Trophoblast cell (in vitro differentiated cells and primary cell): ENCODE measurements at regions not wholly inside any gene's neighbourhood (a gene's known extent, or its start where the extent isn't known, plus 50 kb on each side); places are given as distances from the start of the nearest gene placed in this dataset.

Experiments used
- DNase-seq, 2 donors: peaks; one replicate each; pipeline ENCODE4 v3.0.0-alpha.2; 2016
- H2AFZ ChIP-seq: 2 replicates; pipeline ENCODE4 v1.6.1; 2013; ENCODE audit warnings: low read length, moderate library complexity, mild to moderate bottlenecking; ENCODE audit not compliant: insufficient read depth, poor library complexity
- H2AK5ac ChIP-seq: 2 replicates; pipeline ENCODE4 v1.6.1; 2013; ENCODE audit warnings: mild to moderate bottlenecking, low read length
- H2BK120ac ChIP-seq: 2 replicates; pipeline ENCODE4 v1.6.1; 2013; ENCODE audit warnings: low read length, mild to moderate bottlenecking, moderate library complexity; ENCODE audit not compliant: insufficient read depth, poor library complexity
- H2BK12ac ChIP-seq: 2 replicates; pipeline ENCODE4 v1.6.1; 2013; ENCODE audit warnings: mild to moderate bottlenecking, low read length, moderate library complexity
- H2BK5ac ChIP-seq: 2 replicates; pipeline ENCODE4 v1.6.1; 2013; ENCODE audit warnings: low read length, low read depth, moderate library complexity, mild to moderate bottlenecking; ENCODE audit not compliant: poor library complexity
- H3K14ac ChIP-seq: 2 replicates; pipeline ENCODE4 v1.6.1; 2013; ENCODE audit warnings: mild to moderate bottlenecking, low read length
- H3K18ac ChIP-seq: 2 replicates; pipeline ENCODE4 v1.6.1; 2013; ENCODE audit warnings: mild to moderate bottlenecking, low read length
- H3K23ac ChIP-seq: 2 replicates; pipeline ENCODE4 v1.6.1; 2013; ENCODE audit warnings: low read length
- H3K27ac ChIP-seq: 2 replicates; pipeline ENCODE4 v1.5.1; 2013; ENCODE audit warnings: low read depth, mild to moderate bottlenecking, inconsistent platforms, low read length, moderate library complexity
- H3K27me3 ChIP-seq: 2 replicates; pipeline ENCODE4 v1.6.1; 2013; ENCODE audit warnings: inconsistent platforms, mild to moderate bottlenecking, low read length, moderate library complexity; ENCODE audit not compliant: insufficient read depth
- H3K36me3 ChIP-seq, 2 experiments: 1 replicate in 1 of 2; 2 replicates in 1 of 2; pipeline ENCODE4 v1.6.1; 2013; ENCODE audit warnings: low read length in 2 of 2, mild to moderate bottlenecking in 2 of 2, moderate library complexity in 1 of 2; ENCODE audit not compliant: insufficient read depth in 2 of 2, control insufficient read depth in 1 of 2
- H3K4ac ChIP-seq: 2 replicates; pipeline ENCODE4 v1.6.1; 2013; ENCODE audit warnings: low read depth, mild to moderate bottlenecking, low read length, moderate library complexity
- H3K4me1 ChIP-seq, 2 experiments: 1 replicate in 1 of 2; 2 replicates in 1 of 2; pipeline ENCODE4 v1.6.1; 2013; ENCODE audit warnings: low read length in 2 of 2, mild to moderate bottlenecking in 2 of 2, moderate library complexity in 1 of 2; ENCODE audit not compliant: insufficient read depth in 2 of 2, control insufficient read depth in 1 of 2
- H3K4me2 ChIP-seq: 2 replicates; pipeline ENCODE4 v1.6.1; 2013; ENCODE audit warnings: inconsistent platforms, mild to moderate bottlenecking, low read length, moderate library complexity
- H3K4me3 ChIP-seq: 2 replicates; pipeline ENCODE4 v1.5.1; 2013; ENCODE audit warnings: mild to moderate bottlenecking, low read depth, low read length, inconsistent platforms
- H3K79me1 ChIP-seq: one replicate; pipeline ENCODE4 v1.6.1; 2013; ENCODE audit warnings: low read length
- H3K79me2 ChIP-seq: 2 replicates; pipeline ENCODE4 v1.6.1; 2013; ENCODE audit warnings: low read length, mild to moderate bottlenecking; ENCODE audit not compliant: control insufficient read depth, insufficient read depth, poor library complexity
- H3K9ac ChIP-seq: 2 replicates; pipeline ENCODE4 v1.6.1; 2013; ENCODE audit warnings: mild to moderate bottlenecking, low read length
- H3K9me3 ChIP-seq: 2 replicates; pipeline ENCODE4 v1.6.1; 2013; ENCODE audit warnings: low read depth, mild to moderate bottlenecking, control low read depth, inconsistent platforms, low read length; ENCODE audit not compliant: insufficient read depth
- H4K12ac ChIP-seq: 2 replicates; pipeline ENCODE4 v1.6.1; 2013; ENCODE audit warnings: low read depth, mild to moderate bottlenecking, low read length, moderate library complexity
- H4K8ac ChIP-seq: 2 replicates; pipeline ENCODE4 v1.6.1; 2013; ENCODE audit warnings: low read depth, mild to moderate bottlenecking, low read length, moderate library complexity
- H4K91ac ChIP-seq: one replicate; pipeline ENCODE4 v1.6.1; 2013; ENCODE audit warnings: low read depth, mild to moderate bottlenecking, low read length, moderate library complexity
- WGBS: extraction: QIAGEN DNeasy Blood & Tissue Kit; methylation state at CpG from one replicate; pipeline ENCODE4 v1.1.7; 2013; ENCODE audit warnings: missing lambda C conversion rate; ENCODE audit not compliant: insufficient read length, insufficient coverage; ENCODE audit errors: extremely low coverage; 5-methylcytosine and 5-hydroxymethylcytosine counted together

DNA sequence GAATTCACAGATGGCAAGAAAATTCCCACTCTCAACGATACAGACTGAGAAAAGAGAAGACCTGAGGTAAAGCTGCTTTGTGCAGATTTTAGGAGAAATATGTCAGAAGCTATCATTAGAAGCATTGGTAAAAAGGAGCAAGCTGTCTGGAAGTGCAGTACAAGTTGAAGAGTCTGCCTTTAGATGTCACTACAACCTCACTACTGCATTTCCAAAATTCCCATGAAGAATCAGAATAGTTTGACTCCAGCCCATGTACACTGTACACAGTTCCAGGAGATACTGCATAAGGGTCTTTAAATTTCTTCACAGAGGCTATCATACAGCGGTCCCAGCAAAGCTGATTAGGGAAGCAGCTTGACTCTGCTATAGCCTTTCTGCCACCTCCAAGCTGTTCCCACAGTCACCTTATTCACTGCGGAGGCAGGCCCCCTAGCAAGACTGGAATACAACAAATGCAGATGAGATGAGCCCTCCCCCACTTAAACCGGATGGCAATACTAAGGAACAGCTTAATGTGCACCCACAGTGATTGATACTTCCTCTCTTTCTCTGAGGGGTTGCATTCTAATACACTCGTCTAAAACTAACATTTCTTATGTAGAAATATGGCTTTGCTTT is 527.4 kb downstream of the TMEM182 start:
- H3K4me1 ChIP-seq, result no peaks in the 10 kb centered on the region
- H3K79me2 ChIP-seq, result no peaks in the 10 kb centered on the region
- no peak overlapping the region for H3K4me2 ChIP-seq
- no peaks in the 10 kb centered on the region for H3K79me1 ChIP-seq
- H3K9me3 ChIP-seq, result no peaks in the 10 kb centered on the region
- H3K18ac ChIP-seq, result no peak overlapping the region
- H2BK5ac ChIP-seq, result no peak overlapping the region
- no peak overlapping the region for H4K91ac ChIP-seq
- H2AFZ ChIP-seq, result no peak overlapping the region
- H3K9ac ChIP-seq, result no peak overlapping the region
- no peak overlapping the region for H3K23ac ChIP-seq
- H2AK5ac ChIP-seq, result no peak overlapping the region
- H3K4ac ChIP-seq, result no peak overlapping the region
- H4K8ac ChIP-seq, result no peak overlapping the region
- H3K27me3 ChIP-seq, result no peaks in the 10 kb centered on the region
- H2BK120ac ChIP-seq, result no peak overlapping the region
- no peak overlapping the region for H2BK12ac ChIP-seq
- no peaks in the 10 kb centered on the region for H3K36me3 ChIP-seq
- WGBS, result no CpG with 5 or more reads among the region's 5 CpGs
- DNase-seq, result no peak
- H4K12ac ChIP-seq, result no peak overlapping the region
- no peak overlapping the region for H3K27ac ChIP-seq
- no peak overlapping the region for H3K4me3 ChIP-seq
- no peak overlapping the region for H3K14ac ChIP-seq

DNA sequence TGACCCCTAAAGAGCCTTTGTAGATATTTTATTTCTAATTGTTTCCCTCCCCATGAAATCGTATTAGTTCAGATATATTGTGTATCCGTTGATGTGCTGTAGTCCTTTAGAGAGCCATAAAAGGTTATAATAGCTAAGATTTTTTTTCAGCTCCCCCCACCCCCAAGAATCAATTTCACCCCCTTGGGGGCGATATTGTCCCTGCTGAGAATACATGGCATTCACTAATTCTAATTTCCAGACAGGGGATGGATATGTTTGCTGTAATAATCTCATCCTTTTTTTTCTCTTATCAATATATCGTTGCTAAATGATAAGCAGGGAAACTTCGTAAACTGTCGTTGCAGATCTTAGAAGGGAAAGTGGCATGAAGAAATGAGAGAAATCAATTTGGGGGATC is 530.7 kb downstream of the TMEM182 start:
- H2AK5ac ChIP-seq, result no peak overlapping the region
- no peak overlapping the region for H3K27ac ChIP-seq
- no peak for DNase-seq
- no peaks in the 10 kb centered on the region for H3K79me2 ChIP-seq
- H3K18ac ChIP-seq, result no peak overlapping the region
- no peak overlapping the region for H2BK5ac ChIP-seq
- H2BK12ac ChIP-seq, result no peak overlapping the region
- H3K9ac ChIP-seq, result no peak overlapping the region
- WGBS, result no CpG with 5 or more reads among the region's 6 CpGs
- no peaks in the 10 kb centered on the region for H3K79me1 ChIP-seq
- no peak overlapping the region for H4K12ac ChIP-seq
- H3K36me3 ChIP-seq, result no peaks in the 10 kb centered on the region
- no peaks in the 10 kb centered on the region for H3K4me1 ChIP-seq
- no peak overlapping the region for H4K91ac ChIP-seq
- H3K23ac ChIP-seq, result no peak overlapping the region
- H4K8ac ChIP-seq, result no peak overlapping the region
- no peak overlapping the region for H3K14ac ChIP-seq
- H3K4me2 ChIP-seq, result no peak overlapping the region
- H2AFZ ChIP-seq, result no peak overlapping the region
- H3K4me3 ChIP-seq, result no peak overlapping the region
- no peaks in the 10 kb centered on the region for H3K9me3 ChIP-seq
- no peak overlapping the region for H3K4ac ChIP-seq
- no peak overlapping the region for H2BK120ac ChIP-seq
- no peaks in the 10 kb centered on the region for H3K27me3 ChIP-seq

DNA sequence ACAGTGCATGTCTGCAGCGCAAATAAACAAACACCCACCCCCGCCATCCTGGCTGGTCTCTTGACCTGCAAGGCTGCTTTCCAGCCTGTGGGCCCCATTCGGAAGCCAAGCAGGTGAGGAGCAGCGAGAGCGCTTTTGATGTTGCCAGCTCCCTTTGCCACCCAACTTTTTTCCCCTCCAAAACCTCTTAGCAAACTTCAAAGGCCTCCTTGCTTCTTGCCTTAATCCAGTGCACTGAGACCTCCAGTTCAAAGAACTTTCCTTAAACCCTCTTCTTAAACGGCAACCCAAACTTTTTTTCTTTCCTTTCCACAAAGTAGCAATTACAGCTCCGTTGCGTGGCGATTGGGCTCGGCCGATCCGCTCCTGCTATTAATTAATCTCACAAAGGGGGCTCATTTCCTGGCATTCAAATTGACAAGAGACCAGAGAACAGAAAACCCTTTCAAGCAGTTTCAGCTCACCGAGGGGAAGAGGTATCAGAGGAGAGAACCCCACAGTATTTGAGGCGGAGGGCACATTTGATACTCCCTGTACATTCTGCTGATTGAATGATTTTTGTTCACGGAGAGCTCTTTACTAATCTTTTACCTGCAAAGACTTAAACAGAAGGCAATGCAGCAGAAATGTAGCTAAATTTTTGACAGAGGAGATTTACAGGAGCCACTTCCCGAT is 531.4 kb downstream of the TMEM182 start:
- H2AK5ac ChIP-seq, result no peak overlapping the region
- no peaks in the 10 kb centered on the region for H3K27me3 ChIP-seq
- H4K91ac ChIP-seq, result no peak overlapping the region
- DNase-seq, result no peak
- H3K4me2 ChIP-seq, result no peak overlapping the region
- H3K27ac ChIP-seq, result no peak overlapping the region
- H3K14ac ChIP-seq, result no peak overlapping the region
- no peak overlapping the region for H2BK5ac ChIP-seq
- no peak overlapping the region for H2BK12ac ChIP-seq
- no peak overlapping the region for H3K9ac ChIP-seq
- H3K23ac ChIP-seq, result no peak overlapping the region
- H3K79me2 ChIP-seq, result no peaks in the 10 kb centered on the region
- no peak overlapping the region for H3K4me3 ChIP-seq
- no peak overlapping the region for H4K12ac ChIP-seq
- no peaks in the 10 kb centered on the region for H3K36me3 ChIP-seq
- H2AFZ ChIP-seq, result no peak overlapping the region
- no CpG with 5 or more reads among the region's 16 CpGs for WGBS
- H2BK120ac ChIP-seq, result no peak overlapping the region
- no peaks in the 10 kb centered on the region for H3K9me3 ChIP-seq
- no peak overlapping the region for H3K4ac ChIP-seq
- no peak overlapping the region for H4K8ac ChIP-seq
- no peaks in the 10 kb centered on the region for H3K79me1 ChIP-seq
- no peak overlapping the region for H3K18ac ChIP-seq
- no peaks in the 10 kb centered on the region for H3K4me1 ChIP-seq

DNA sequence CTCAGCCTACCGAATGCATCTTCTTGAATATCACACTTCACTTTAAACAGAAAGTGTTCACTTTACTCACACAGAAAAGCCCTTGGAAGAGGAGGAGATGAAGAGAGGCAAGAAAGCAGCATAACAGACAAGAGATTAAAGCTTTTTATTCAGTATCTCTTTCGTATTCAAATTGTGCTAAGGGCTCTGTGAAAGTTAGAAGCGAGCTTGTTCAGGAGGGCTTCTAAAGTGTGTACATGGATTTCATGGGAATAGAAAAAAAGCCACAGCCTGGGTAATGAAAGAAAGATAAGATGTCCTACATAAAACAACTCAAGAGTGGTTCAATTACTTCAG is 531.9 kb downstream of the TMEM182 start:
- no peak overlapping the region for H2AK5ac ChIP-seq
- H4K8ac ChIP-seq, result no peak overlapping the region
- no peak overlapping the region for H3K23ac ChIP-seq
- no peak overlapping the region for H3K18ac ChIP-seq
- no peak overlapping the region for H4K91ac ChIP-seq
- H3K4ac ChIP-seq, result no peak overlapping the region
- no peaks in the 10 kb centered on the region for H3K9me3 ChIP-seq
- no peak overlapping the region for H2BK120ac ChIP-seq
- WGBS, result no CpG with 5 or more reads among the region's 3 CpGs
- no peak overlapping the region for H2BK5ac ChIP-seq
- H3K79me1 ChIP-seq, result no peaks in the 10 kb centered on the region
- no peak overlapping the region for H3K27ac ChIP-seq
- H3K36me3 ChIP-seq, result no peaks in the 10 kb centered on the region
- no peak overlapping the region for H3K14ac ChIP-seq
- no peak overlapping the region for H3K9ac ChIP-seq
- H3K4me2 ChIP-seq, result no peak overlapping the region
- no peak overlapping the region for H2AFZ ChIP-seq
- no peak overlapping the region for H4K12ac ChIP-seq
- H3K27me3 ChIP-seq, result no peaks in the 10 kb centered on the region
- no peak for DNase-seq
- no peaks in the 10 kb centered on the region for H3K79me2 ChIP-seq
- H2BK12ac ChIP-seq, result no peak overlapping the region
- H3K4me3 ChIP-seq, result no peak overlapping the region
- no peaks in the 10 kb centered on the region for H3K4me1 ChIP-seq
